ENCODE measurements at regions not wholly inside any gene's neighbourhood (a gene's known extent, or its start where the extent isn't known, plus 50 kb on each side); places are given as distances from the start of the nearest gene placed in this dataset.

DNA sequence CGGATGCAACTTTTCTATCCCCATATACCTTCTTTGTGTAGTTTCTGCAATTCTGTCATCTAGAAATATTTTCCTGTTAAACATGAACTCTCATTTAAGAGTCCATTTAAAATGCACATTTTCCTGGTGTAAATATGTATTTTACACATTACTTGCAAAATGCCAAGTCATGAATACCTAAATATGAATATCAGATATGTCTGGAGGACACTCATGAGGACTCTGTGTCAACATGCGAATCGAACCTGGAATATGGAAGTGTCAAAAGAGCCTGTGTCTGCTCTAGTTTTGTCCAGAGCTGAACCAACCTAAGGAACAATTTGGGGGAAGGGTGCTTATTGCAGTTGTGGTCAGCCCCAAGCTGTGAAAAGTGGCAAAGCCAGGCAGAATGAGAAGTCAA is 163.7 kb upstream of the CELF2 start:
- no peak for TF ChIP-seq EZH2phosphoT487 (IDR thresholded peaks at IDR 0.05; ENCODE audit: borderline replicate concordance, low read length)
- TF ChIP-seq, protein P1, sequence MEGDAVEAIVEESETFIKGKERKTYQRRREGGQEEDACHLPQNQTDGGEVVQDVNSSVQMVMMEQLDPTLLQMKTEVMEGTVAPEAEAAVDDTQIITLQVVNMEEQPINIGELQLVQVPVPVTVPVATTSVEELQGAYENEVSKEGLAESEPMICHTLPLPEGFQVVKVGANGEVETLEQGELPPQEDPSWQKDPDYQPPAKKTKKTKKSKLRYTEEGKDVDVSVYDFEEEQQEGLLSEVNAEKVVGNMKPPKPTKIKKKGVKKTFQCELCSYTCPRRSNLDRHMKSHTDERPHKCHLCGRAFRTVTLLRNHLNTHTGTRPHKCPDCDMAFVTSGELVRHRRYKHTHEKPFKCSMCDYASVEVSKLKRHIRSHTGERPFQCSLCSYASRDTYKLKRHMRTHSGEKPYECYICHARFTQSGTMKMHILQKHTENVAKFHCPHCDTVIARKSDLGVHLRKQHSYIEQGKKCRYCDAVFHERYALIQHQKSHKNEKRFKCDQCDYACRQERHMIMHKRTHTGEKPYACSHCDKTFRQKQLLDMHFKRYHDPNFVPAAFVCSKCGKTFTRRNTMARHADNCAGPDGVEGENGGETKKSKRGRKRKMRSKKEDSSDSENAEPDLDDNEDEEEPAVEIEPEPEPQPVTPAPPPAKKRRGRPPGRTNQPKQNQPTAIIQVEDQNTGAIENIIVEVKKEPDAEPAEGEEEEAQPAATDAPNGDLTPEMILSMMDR (IDR thresholded peaks at IDR 0.05; ENCODE audit: low read depth, low read length, poor library complexity, severe bottlenecking) = no peak

All from DOHH2 (cell line).